GM23248 (cell line): ENCODE measurements at regions not wholly inside any gene's neighbourhood (a gene's known extent, or its start where the extent isn't known, plus 50 kb on each side); places are given as distances from the start of the nearest gene placed in this dataset.

Experiments
- EZH2 ChIP-seq: fragments of 200-600 bp; sonication (generic); IDR thresholded peaks from 2 replicates; pipeline ENCODE4 v1.6.1; 2018; ENCODE audit warnings: antibody characterized with exemption, mild to moderate bottlenecking; ENCODE audit not compliant: insufficient read depth, poor library complexity, severe bottlenecking
- EZH2phosphoT487 ChIP-seq: fragments of 200-600 bp; sonication (generic); IDR thresholded peaks from 2 replicates; pipeline ENCODE4 v1.6.1; 2018; ENCODE audit warnings: antibody characterized with exemption, moderate library complexity, mild to moderate bottlenecking, low read depth; ENCODE audit not compliant: insufficient read depth

- TF ChIP-seq EZH2 (no peak), EZH2phosphoT487 (no peak)
Measured at GRCh38 chr13:82772816-82773215, 1109.5 kb downstream of the SLITRK1 start.
